ENCODE measurements at regions not wholly inside any gene's neighbourhood (a gene's known extent, or its start where the extent isn't known, plus 50 kb on each side); places are given as distances from the start of the nearest gene placed in this dataset.

DNA sequence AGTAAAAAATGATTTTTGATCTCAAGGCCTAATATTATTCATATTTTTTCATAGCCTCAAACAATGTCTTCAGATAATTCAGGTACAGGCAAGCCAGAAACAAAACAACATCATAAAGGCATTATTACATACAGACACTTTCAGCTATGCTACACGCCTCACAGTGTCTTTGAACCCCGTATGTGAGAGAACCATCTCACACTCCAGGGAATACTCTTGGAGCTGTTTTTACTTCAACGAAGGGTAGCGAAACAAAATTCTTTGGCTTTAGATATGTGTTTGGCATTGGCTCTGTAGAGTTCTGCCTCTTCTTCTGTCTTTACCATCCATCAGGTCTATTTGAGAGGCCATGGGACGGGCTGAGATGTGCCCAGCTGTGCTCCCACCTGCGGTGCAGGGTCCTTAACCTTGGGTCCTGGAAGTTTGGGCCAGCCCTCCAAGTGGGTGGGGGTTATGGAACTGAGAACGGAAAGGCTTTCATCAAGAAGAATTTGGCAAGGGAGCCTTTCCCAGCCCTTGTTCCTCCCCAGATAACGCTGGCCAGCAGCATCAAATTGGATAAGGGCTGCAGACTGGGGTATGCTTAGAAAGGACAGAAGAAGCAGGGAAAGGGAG, 276.9 kb downstream of the TCF7L2 start:
- intact Hi-C loops (cut with DNase I): no loop called here

DNA sequence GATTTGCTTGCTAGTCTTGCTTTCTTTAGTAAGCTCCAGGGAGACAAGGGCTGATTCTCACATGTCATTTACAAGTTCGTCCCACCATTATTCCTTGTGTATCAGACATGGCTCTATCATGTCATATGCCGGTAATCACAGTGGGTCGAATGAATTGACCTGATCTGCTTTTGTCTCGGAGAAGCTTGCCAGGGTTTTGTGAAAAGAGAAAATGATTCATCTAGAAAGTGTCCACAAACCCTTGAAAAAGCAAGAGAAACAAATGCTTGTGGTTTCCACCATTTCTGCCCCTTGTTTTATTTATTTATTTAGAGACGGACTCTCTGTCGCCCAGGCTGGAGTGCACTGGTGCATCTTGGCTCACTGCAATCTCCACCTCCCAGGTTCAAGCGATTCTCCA, 278.5 kb downstream of the TCF7L2 start:
- TF ChIP-seq, protein P1, sequence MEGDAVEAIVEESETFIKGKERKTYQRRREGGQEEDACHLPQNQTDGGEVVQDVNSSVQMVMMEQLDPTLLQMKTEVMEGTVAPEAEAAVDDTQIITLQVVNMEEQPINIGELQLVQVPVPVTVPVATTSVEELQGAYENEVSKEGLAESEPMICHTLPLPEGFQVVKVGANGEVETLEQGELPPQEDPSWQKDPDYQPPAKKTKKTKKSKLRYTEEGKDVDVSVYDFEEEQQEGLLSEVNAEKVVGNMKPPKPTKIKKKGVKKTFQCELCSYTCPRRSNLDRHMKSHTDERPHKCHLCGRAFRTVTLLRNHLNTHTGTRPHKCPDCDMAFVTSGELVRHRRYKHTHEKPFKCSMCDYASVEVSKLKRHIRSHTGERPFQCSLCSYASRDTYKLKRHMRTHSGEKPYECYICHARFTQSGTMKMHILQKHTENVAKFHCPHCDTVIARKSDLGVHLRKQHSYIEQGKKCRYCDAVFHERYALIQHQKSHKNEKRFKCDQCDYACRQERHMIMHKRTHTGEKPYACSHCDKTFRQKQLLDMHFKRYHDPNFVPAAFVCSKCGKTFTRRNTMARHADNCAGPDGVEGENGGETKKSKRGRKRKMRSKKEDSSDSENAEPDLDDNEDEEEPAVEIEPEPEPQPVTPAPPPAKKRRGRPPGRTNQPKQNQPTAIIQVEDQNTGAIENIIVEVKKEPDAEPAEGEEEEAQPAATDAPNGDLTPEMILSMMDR (IDR thresholded peaks at IDR 0.05): no peak
- no peaks in the 10 kb centered on the region for H3K27me3 ChIP-seq
- no peaks in the 10 kb centered on the region for H3K4me1 ChIP-seq
- no peak overlapping the region for H3K27ac ChIP-seq
- H3K9me3 ChIP-seq: no peaks in the 10 kb centered on the region
- no peak overlapping the region for H3K4me3 ChIP-seq
- no peaks in the 10 kb centered on the region for H3K36me3 ChIP-seq
- DNase-seq: no peak
- H3K9ac ChIP-seq (ENCODE audit: low read depth in 2 of 2, low read length in 2 of 2): no peak overlapping the region
- intact Hi-C loops (cut with DNase I): no loop called here

More for the DNA sequence above, 276.9 kb downstream of the TCF7L2 start:
- no peak for DNase-seq
- Histone ChIP-seq H3K27me3 (no peaks in the 10 kb centered on the region), H3K4me1 (no peaks in the 10 kb centered on the region), H3K36me3 (no peaks in the 10 kb centered on the region), H3K4me3 (no peak overlapping the region), H3K9me3 (no peaks in the 10 kb centered on the region), H3K9ac (ENCODE audit: low read depth in 2 of 2, low read length in 2 of 2) (no peak overlapping the region), H3K27ac (no peak overlapping the region)
- TF ChIP-seq, protein P1 (IDR thresholded peaks at IDR 0.05): no peak

- Histone ChIP-seq H3K9ac (ENCODE audit: low read depth in 2 of 2, low read length in 2 of 2) (no peak overlapping the region), H3K9me3 (no peaks in the 10 kb centered on the region), H3K27ac (no peak overlapping the region), H3K4me1 (no peaks in the 10 kb centered on the region), H3K4me3 (no peak overlapping the region), H3K36me3 (no peaks in the 10 kb centered on the region), H3K27me3 (no peaks in the 10 kb centered on the region)
- no peak for DNase-seq
- TF ChIP-seq, protein P1 (IDR thresholded peaks at IDR 0.05): no peak
- intact Hi-C loops (cut with DNase I): no loop called here
Measured at GRCh38 chr10:113230011-113230610, 280.1 kb downstream of the TCF7L2 start.

DNA sequence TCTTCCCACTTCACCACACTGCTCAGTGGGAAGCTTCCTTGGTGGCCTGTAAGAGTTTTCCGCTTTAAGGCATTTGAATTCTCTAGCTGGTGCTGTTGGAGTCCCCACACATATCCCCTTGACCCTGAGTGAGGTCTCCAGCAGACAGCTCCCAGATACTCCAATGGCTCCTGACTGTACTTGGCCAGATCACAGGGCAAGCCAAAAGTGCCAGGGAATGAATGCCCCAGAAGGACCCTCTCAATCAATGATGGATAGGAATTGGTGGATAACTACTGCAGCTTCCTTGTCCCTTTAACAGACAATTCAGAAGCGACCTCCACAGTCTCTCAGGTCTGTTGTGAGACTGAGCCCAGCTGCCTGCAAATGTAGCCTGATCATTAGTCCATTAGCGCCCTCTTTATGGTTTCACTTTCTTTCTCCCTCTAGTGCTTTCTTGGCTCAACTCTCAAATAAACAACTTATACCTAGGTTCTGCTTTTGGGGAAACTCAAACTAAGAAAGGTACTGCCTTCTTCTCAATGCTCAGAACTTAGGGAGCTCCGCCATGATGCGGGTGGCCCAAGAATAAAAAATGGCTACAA, 283.0 kb downstream of the TCF7L2 start:
- no peaks in the 10 kb centered on the region for H3K36me3 ChIP-seq
- DNase-seq: no peak

GRCh38 chr10:113234481-113234880, 284.4 kb downstream of the TCF7L2 start:
- H3K9me3 ChIP-seq: no peaks in the 10 kb centered on the region
- intact Hi-C loops (cut with DNase I): no loop called here
- H3K4me1 ChIP-seq: no peaks in the 10 kb centered on the region
- no peak overlapping the region for H3K4me3 ChIP-seq
- TF ChIP-seq, protein P1 (IDR thresholded peaks at IDR 0.05): no peak
- no peaks in the 10 kb centered on the region for H3K27me3 ChIP-seq
- no peaks in the 10 kb centered on the region for H3K36me3 ChIP-seq
- H3K27ac ChIP-seq: no peak overlapping the region
- H3K9ac ChIP-seq (ENCODE audit: low read depth in 2 of 2, low read length in 2 of 2): no peak overlapping the region
- DNase-seq: no peak

More for the DNA sequence above, 283.0 kb downstream of the TCF7L2 start:
- Histone ChIP-seq H3K4me1 (no peaks in the 10 kb centered on the region), H3K27ac (no peak overlapping the region), H3K9ac (ENCODE audit: low read depth in 2 of 2, low read length in 2 of 2) (no peak overlapping the region), H3K27me3 (no peaks in the 10 kb centered on the region), H3K9me3 (no peaks in the 10 kb centered on the region), H3K4me3 (no peak overlapping the region)
- intact Hi-C loops (cut with DNase I): no loop called here
- TF ChIP-seq, protein P1 (IDR thresholded peaks at IDR 0.05): no peak
